Thymus (tissue), 11 donors: ENCODE measurements at regions not wholly inside any gene's neighbourhood (a gene's known extent, or its start where the extent isn't known, plus 50 kb on each side); places are given as distances from the start of the nearest gene placed in this dataset.

Source experiments
- DNase-seq, 9 donors: peaks; one replicate each; pipeline ENCODE4 v3.0.0-alpha.2; 2013; ENCODE audit warnings: low spot score in 9 of 9, low read depth in 6 of 9, missing footprints in 1 of 9
- H3K27ac ChIP-seq, 2 donors: one replicate each; pipeline ENCODE4 v1.5.1; 2013; ENCODE audit warnings: control low read depth in 1 of 2, low read depth in 1 of 2, low read length in 1 of 2, mild to moderate bottlenecking in 1 of 2, moderate library complexity in 1 of 2
- H3K27me3 ChIP-seq, 2 donors: one replicate each; pipeline ENCODE4 v1.5.1; 2013; ENCODE audit warnings: low read length in 1 of 2; ENCODE audit not compliant: control insufficient read depth in 2 of 2, insufficient read depth in 1 of 2
- H3K36me3 ChIP-seq, 2 donors: one replicate each; pipeline ENCODE4 v1.5.1; 2013; ENCODE audit warnings: low read length in 1 of 2, mild to moderate bottlenecking in 1 of 2, moderate library complexity in 1 of 2; ENCODE audit not compliant: control insufficient read depth in 2 of 2, insufficient read depth in 2 of 2
- H3K4me1 ChIP-seq, 2 donors: one replicate each; pipeline ENCODE4 v1.5.1; 2013; ENCODE audit warnings: low read length in 2 of 2; ENCODE audit not compliant: control insufficient read depth in 2 of 2, insufficient read depth in 2 of 2
- H3K4me3 ChIP-seq, 2 donors: one replicate each; pipeline ENCODE4 v1.5.1; 2013; ENCODE audit warnings: low read length in 2 of 2, control low read depth in 1 of 2, mild to moderate bottlenecking in 1 of 2
- H3K9me3 ChIP-seq, 2 donors: one replicate each; pipeline ENCODE4 v1.5.1; 2013; ENCODE audit warnings: low read length in 1 of 2, mild to moderate bottlenecking in 1 of 2; ENCODE audit not compliant: control insufficient read depth in 2 of 2, insufficient read depth in 1 of 2
- WGBS: extraction: QIAGEN DNeasy Blood & Tissue Kit; methylation state at CpG from one replicate; pipeline ENCODE4 v1.1.7; 2013; 5-methylcytosine and 5-hydroxymethylcytosine counted together
- donor health status: healthy.

GRCh38 chr13:39887387-39887786 lies 231.9 kb downstream of the COG6 start:
- DNase-seq, result no peak
- H3K9me3 ChIP-seq, result no peaks in the 10 kb centered on the region
- no peaks in the 10 kb centered on the region for H3K27me3 ChIP-seq
- WGBS, result 94% methylated on average over 2 of the region's 2 CpGs
- H3K27ac ChIP-seq, result no peak overlapping the region
- H3K36me3 ChIP-seq, result no peaks in the 10 kb centered on the region
- no peaks in the 10 kb centered on the region for H3K4me1 ChIP-seq
- no peak overlapping the region for H3K4me3 ChIP-seq

- no peak for DNase-seq
These were observed 233.7 kb downstream of the COG6 start for GRCh38 chr13:39888865-39889810.

GRCh38 chr13:39890537-39890936 lies 235.1 kb downstream of the COG6 start:
- H3K4me3 ChIP-seq, result no peak overlapping the region
- no peak overlapping the region for H3K27ac ChIP-seq
- no peak for DNase-seq
- no peaks in the 10 kb centered on the region for H3K27me3 ChIP-seq
- H3K4me1 ChIP-seq, result peaks cover 0 to 9% of the 10 kb centered on the region in 2 donors
- WGBS, result 97% methylated on average over 4 of the region's 4 CpGs
- no peaks in the 10 kb centered on the region for H3K9me3 ChIP-seq
- H3K36me3 ChIP-seq, result no peaks in the 10 kb centered on the region

More at GRCh38 chr13:39888865-39889810, 233.7 kb downstream of the COG6 start:
- Histone ChIP-seq H3K4me1 (peaks cover 0 to 9% of the 10 kb centered on the region in 2 donors), H3K27ac (no peak overlapping the region), H3K9me3 (no peaks in the 10 kb centered on the region), H3K4me3 (no peak overlapping the region), H3K27me3 (no peaks in the 10 kb centered on the region), H3K36me3 (no peaks in the 10 kb centered on the region)
- 93% methylated on average over 4 of the region's 4 CpGs for WGBS

- H3K4me1 ChIP-seq, result peaks cover 0 to 9% of the 10 kb centered on the region in 2 donors
- WGBS, result 54% methylated on average over 10 of the region's 10 CpGs
- DNase-seq, result peak in 8 of 9 donors; percentile 3 to 64 (median 14)
- H3K36me3 ChIP-seq, result no peaks in the 10 kb centered on the region
- H3K9me3 ChIP-seq, result no peaks in the 10 kb centered on the region
- H3K4me3 ChIP-seq, result no peak overlapping the region
- peak overlapping the region in 1 of 2 donors; percentile 11 for H3K27ac ChIP-seq
- no peaks in the 10 kb centered on the region for H3K27me3 ChIP-seq
These were observed 237.5 kb downstream of the COG6 start for GRCh38 chr13:39892721-39893685.

GRCh38 chr13:39893808-39894207 lies 238.3 kb downstream of the COG6 start:
- DNase-seq, result no peak
- Histone ChIP-seq H3K4me3 (no peak overlapping the region), H3K9me3 (no peaks in the 10 kb centered on the region), H3K27ac (no peak overlapping the region), H3K36me3 (no peaks in the 10 kb centered on the region), H3K4me1 (peaks cover 0 to 9% of the 10 kb centered on the region in 2 donors), H3K27me3 (no peaks in the 10 kb centered on the region)
- 96% methylated on average over 1 of the region's 1 CpG for WGBS

- WGBS, result 89% methylated on average over 5 of the region's 5 CpGs
- H3K27ac ChIP-seq, result no peak overlapping the region
- no peaks in the 10 kb centered on the region for H3K9me3 ChIP-seq
These were observed 239.1 kb downstream of the COG6 start for GRCh38 chr13:39894586-39894985.

GRCh38 chr13:39895254-39895653 lies 239.8 kb downstream of the COG6 start:
- H3K27ac ChIP-seq, result no peak overlapping the region
- peaks cover 0 to 9% of the 10 kb centered on the region in 2 donors for H3K4me1 ChIP-seq
- 5% methylated on average over 3 of the region's 3 CpGs for WGBS
- H3K4me3 ChIP-seq, result no peak overlapping the region
- H3K27me3 ChIP-seq, result no peaks in the 10 kb centered on the region
- no peaks in the 10 kb centered on the region for H3K36me3 ChIP-seq
- no peaks in the 10 kb centered on the region for H3K9me3 ChIP-seq
- DNase-seq, result no peak

More at GRCh38 chr13:39894586-39894985, 239.1 kb downstream of the COG6 start:
- no peaks in the 10 kb centered on the region for H3K27me3 ChIP-seq
- peaks cover 0 to 9% of the 10 kb centered on the region in 2 donors for H3K4me1 ChIP-seq
- H3K36me3 ChIP-seq, result no peaks in the 10 kb centered on the region
- H3K4me3 ChIP-seq, result no peak overlapping the region
- no peak for DNase-seq

GRCh38 chr13:39897636-39898035 lies 242.2 kb downstream of the COG6 start:
- WGBS, result 98% methylated on average over 5 of the region's 5 CpGs
- Histone ChIP-seq H3K4me1 (peaks cover 0 to 9% of the 10 kb centered on the region in 2 donors), H3K27me3 (no peaks in the 10 kb centered on the region), H3K36me3 (no peaks in the 10 kb centered on the region), H3K9me3 (no peaks in the 10 kb centered on the region), H3K4me3 (no peak overlapping the region), H3K27ac (no peak overlapping the region)
- DNase-seq, result no peak
